ENCODE measurements at regions not wholly inside any gene's neighbourhood (a gene's known extent, or its start where the extent isn't known, plus 50 kb on each side); places are given as distances from the start of the nearest gene placed in this dataset.

DNA sequence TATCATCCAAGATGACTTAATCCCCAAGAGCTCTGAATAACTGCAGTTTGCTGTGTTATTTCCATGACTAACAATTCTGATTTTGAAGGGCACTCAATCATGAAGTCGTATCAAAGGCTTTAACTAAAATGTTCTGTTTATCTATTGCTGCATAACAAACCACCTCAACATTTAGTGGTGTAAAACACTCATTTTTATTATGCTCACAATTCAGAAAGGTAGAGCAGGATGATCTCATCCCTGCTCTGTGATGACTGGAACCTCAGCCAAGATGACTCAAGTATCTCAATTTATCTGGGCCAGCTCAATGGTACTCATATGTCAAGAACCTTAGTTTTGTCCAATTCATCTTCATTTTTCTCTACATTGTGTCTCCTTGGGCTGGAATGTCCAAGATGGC is 451.1 kb downstream of the PPARGC1A start:
- Histone ChIP-seq H4K20me1 (ENCODE audit: control insufficient read depth, extremely low read depth, insufficient read depth, low read length) (no peaks in the 10 kb centered on the region), H3K27me3 (ENCODE audit: control insufficient read depth, insufficient read depth, low read length) (no peaks in the 10 kb centered on the region), H3K9me3 (ENCODE audit: control insufficient read depth, insufficient read depth, low read depth, low read length) (no peaks in the 10 kb centered on the region), H3K4me3 (replicated peaks in 1 of 4; ENCODE audit: control extremely low read depth in 1 of 4, insufficient read depth in 1 of 4, low read depth in 3 of 4, low read length in 4 of 4) (no peak overlapping the region), H3K36me3 (ENCODE audit: control insufficient read depth, insufficient read depth, low read length) (no peaks in the 10 kb centered on the region), H3K9ac (ENCODE audit: insufficient read depth, low read length) (no peak overlapping the region), H3K79me2 (ENCODE audit: control insufficient read depth, insufficient read depth, low read length) (no peaks in the 10 kb centered on the region), H3K27ac (ENCODE audit: insufficient read depth, low read length) (no peak overlapping the region), H3K4me1 (ENCODE audit: control insufficient read depth, extremely low read depth, insufficient read depth, low read length) (no peaks in the 10 kb centered on the region), H2AFZ (ENCODE audit: low read length) (no peak overlapping the region), H3K4me2 (ENCODE audit: extremely low read depth, insufficient read depth, low read length) (no peak overlapping the region)
- peak in 1 of 2 donors; percentile 84 for DNase-seq (ENCODE audit: low read depth in 2 of 2)
- TF ChIP-seq EZH2 (IDR thresholded peaks at IDR 0.05; ENCODE audit: low read length, missing control alignments) (no peak), CTCF (conservative IDR thresholded peaks at IDR 0.05 in 1 of 2, IDR thresholded peaks at IDR 0.05 in 1 of 2; ENCODE audit: low read depth in 1 of 2, low read length in 2 of 2) (no peak)

DNA sequence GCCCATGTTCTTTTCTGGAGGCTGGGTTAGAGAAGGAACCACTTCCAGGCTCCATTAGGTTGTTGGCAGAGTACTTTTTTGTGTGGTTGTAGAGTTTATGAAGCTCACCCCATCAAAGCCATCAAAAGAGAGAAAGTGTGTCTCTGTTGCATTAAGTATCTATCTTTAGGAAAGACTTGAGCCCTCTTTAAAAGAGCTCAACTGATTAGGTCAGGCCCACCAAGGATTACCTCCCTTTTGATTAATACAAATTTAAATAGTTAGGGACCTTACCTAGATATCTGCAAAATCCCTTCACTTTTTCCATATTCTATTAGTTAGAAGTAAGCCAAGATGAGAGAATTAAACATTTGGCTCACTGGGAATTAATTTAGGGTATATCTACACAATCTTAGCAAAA is 460.4 kb downstream of the PPARGC1A start:
- H3K4me1 ChIP-seq (ENCODE audit: control insufficient read depth, extremely low read depth, insufficient read depth, low read length) = no peaks in the 10 kb centered on the region
- no peak overlapping the region for H3K27ac ChIP-seq (ENCODE audit: insufficient read depth, low read length)
- no peaks in the 10 kb centered on the region for H3K27me3 ChIP-seq (ENCODE audit: control insufficient read depth, insufficient read depth, low read length)
- TF ChIP-seq EZH2 (IDR thresholded peaks at IDR 0.05; ENCODE audit: low read length, missing control alignments) (no peak), CTCF (conservative IDR thresholded peaks at IDR 0.05 in 1 of 2, IDR thresholded peaks at IDR 0.05 in 1 of 2; ENCODE audit: low read depth in 1 of 2, low read length in 2 of 2) (no peak)
- no peaks in the 10 kb centered on the region for H3K36me3 ChIP-seq (ENCODE audit: control insufficient read depth, insufficient read depth, low read length)
- no peak overlapping the region for H3K9ac ChIP-seq (ENCODE audit: insufficient read depth, low read length)
- H3K4me3 ChIP-seq (replicated peaks in 1 of 4; ENCODE audit: control extremely low read depth in 1 of 4, insufficient read depth in 1 of 4, low read depth in 3 of 4, low read length in 4 of 4) = no peak overlapping the region
- H3K79me2 ChIP-seq (ENCODE audit: control insufficient read depth, insufficient read depth, low read length) = no peaks in the 10 kb centered on the region
- no peak overlapping the region for H3K4me2 ChIP-seq (ENCODE audit: extremely low read depth, insufficient read depth, low read length)
- no peaks in the 10 kb centered on the region for H4K20me1 ChIP-seq (ENCODE audit: control insufficient read depth, extremely low read depth, insufficient read depth, low read length)
- no peak for DNase-seq (ENCODE audit: low read depth in 2 of 2)
- no peak overlapping the region for H2AFZ ChIP-seq (ENCODE audit: low read length)
- H3K9me3 ChIP-seq (ENCODE audit: control insufficient read depth, insufficient read depth, low read depth, low read length) = no peaks in the 10 kb centered on the region

GRCh38 chr4:23425570-23425969 is 464.3 kb downstream of the PPARGC1A start:
- Histone ChIP-seq H3K4me1 (ENCODE audit: control insufficient read depth, extremely low read depth, insufficient read depth, low read length) (no peaks in the 10 kb centered on the region), H3K9me3 (ENCODE audit: control insufficient read depth, insufficient read depth, low read depth, low read length) (no peaks in the 10 kb centered on the region), H2AFZ (ENCODE audit: low read length) (no peak overlapping the region), H3K36me3 (ENCODE audit: control insufficient read depth, insufficient read depth, low read length) (no peaks in the 10 kb centered on the region), H3K4me2 (ENCODE audit: extremely low read depth, insufficient read depth, low read length) (no peak overlapping the region), H3K79me2 (ENCODE audit: control insufficient read depth, insufficient read depth, low read length) (no peaks in the 10 kb centered on the region), H3K27ac (ENCODE audit: insufficient read depth, low read length) (no peak overlapping the region), H3K4me3 (replicated peaks in 1 of 4; ENCODE audit: control extremely low read depth in 1 of 4, insufficient read depth in 1 of 4, low read depth in 3 of 4, low read length in 4 of 4) (no peak overlapping the region), H4K20me1 (ENCODE audit: control insufficient read depth, extremely low read depth, insufficient read depth, low read length) (no peaks in the 10 kb centered on the region), H3K27me3 (ENCODE audit: control insufficient read depth, insufficient read depth, low read length) (no peaks in the 10 kb centered on the region), H3K9ac (ENCODE audit: insufficient read depth, low read length) (no peak overlapping the region)
- DNase-seq (ENCODE audit: low read depth in 2 of 2) = no peak
- TF ChIP-seq CTCF (conservative IDR thresholded peaks at IDR 0.05 in 1 of 2, IDR thresholded peaks at IDR 0.05 in 1 of 2; ENCODE audit: low read depth in 1 of 2, low read length in 2 of 2) (no peak), EZH2 (IDR thresholded peaks at IDR 0.05; ENCODE audit: low read length, missing control alignments) (no peak)

All from fibroblast of lung (primary cell).